ENCODE measurements at regions not wholly inside any gene's neighbourhood (a gene's known extent, or its start where the extent isn't known, plus 50 kb on each side); places are given as distances from the start of the nearest gene placed in this dataset.

- no peak for TF ChIP-seq CTCF (conservative IDR thresholded peaks at IDR 0.05; ENCODE audit: low read depth, low read length)
- no peak for DNase-seq (ENCODE audit: low read depth)
- H3K4me3 ChIP-seq (ENCODE audit: low read depth, low read length), result no peak overlapping the region
Measured at GRCh38 chr14:96960598-96961116, 163.5 kb downstream of the VRK1 start.

GRCh38 chr14:96961895-96962294 is 164.7 kb downstream of the VRK1 start:
- DNase-seq (ENCODE audit: low read depth), result no peak
- TF ChIP-seq CTCF (conservative IDR thresholded peaks at IDR 0.05; ENCODE audit: low read depth, low read length), result no peak
- H3K4me3 ChIP-seq (ENCODE audit: low read depth, low read length), result no peak overlapping the region

- H3K4me3 ChIP-seq (ENCODE audit: low read depth, low read length), result no peak overlapping the region
- TF ChIP-seq CTCF (conservative IDR thresholded peaks at IDR 0.05; ENCODE audit: low read depth, low read length), result no peak
- DNase-seq (ENCODE audit: low read depth), result no peak
Measured at GRCh38 chr14:96962337-96962736, 165.2 kb downstream of the VRK1 start.

- TF ChIP-seq CTCF (conservative IDR thresholded peaks at IDR 0.05; ENCODE audit: low read depth, low read length), result no peak
- no peak overlapping the region for H3K4me3 ChIP-seq (ENCODE audit: low read depth, low read length)
- no peak for DNase-seq (ENCODE audit: low read depth)
Measured at GRCh38 chr14:96964726-96965415, 167.7 kb downstream of the VRK1 start.

GRCh38 chr14:96965885-96966595 is 168.9 kb downstream of the VRK1 start:
- H3K4me3 ChIP-seq (ENCODE audit: low read depth, low read length), result no peak overlapping the region
- no peak for DNase-seq (ENCODE audit: low read depth)
- no peak for TF ChIP-seq CTCF (conservative IDR thresholded peaks at IDR 0.05; ENCODE audit: low read depth, low read length)

- DNase-seq (ENCODE audit: low read depth), result no peak
- TF ChIP-seq CTCF (conservative IDR thresholded peaks at IDR 0.05; ENCODE audit: low read depth, low read length), result no peak
- H3K4me3 ChIP-seq (ENCODE audit: low read depth, low read length), result no peak overlapping the region
Measured at GRCh38 chr14:96975116-96975515, 177.9 kb downstream of the VRK1 start.

Measured in epithelial cell of proximal tubule (primary cell).